ENCODE measurements at regions not wholly inside any gene's neighbourhood (a gene's known extent, or its start where the extent isn't known, plus 50 kb on each side); places are given as distances from the start of the nearest gene placed in this dataset.
A peak's percentile ranks its signal among the peaks of the same experiment; 100 is the strongest.

DNA sequence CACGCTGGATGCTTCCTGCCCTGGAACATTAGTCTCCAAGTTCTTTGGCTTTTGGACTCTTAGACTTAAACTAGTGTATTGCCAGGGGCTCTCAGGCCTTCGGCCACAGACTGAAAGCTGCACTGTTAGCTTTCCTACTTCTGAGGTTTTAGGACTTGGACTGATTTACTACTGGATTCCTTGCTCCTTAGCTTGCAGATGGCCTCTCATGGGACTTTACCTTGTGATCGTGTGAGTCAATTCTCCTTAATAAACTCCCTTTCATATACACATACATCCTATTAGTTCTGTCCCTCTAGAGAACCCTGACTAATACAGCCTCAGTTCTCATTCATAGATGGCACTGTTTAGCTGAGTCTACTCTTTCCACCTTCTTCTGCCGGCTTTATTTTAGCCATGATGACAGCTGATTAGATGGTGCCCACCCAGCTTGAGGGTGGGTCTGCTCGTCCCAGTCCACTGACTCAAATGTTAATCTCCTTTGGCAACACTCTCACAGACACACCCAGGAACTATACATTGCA is 389.1 kb downstream of the NYAP2 start:
- TF ChIP-seq, protein P1, sequence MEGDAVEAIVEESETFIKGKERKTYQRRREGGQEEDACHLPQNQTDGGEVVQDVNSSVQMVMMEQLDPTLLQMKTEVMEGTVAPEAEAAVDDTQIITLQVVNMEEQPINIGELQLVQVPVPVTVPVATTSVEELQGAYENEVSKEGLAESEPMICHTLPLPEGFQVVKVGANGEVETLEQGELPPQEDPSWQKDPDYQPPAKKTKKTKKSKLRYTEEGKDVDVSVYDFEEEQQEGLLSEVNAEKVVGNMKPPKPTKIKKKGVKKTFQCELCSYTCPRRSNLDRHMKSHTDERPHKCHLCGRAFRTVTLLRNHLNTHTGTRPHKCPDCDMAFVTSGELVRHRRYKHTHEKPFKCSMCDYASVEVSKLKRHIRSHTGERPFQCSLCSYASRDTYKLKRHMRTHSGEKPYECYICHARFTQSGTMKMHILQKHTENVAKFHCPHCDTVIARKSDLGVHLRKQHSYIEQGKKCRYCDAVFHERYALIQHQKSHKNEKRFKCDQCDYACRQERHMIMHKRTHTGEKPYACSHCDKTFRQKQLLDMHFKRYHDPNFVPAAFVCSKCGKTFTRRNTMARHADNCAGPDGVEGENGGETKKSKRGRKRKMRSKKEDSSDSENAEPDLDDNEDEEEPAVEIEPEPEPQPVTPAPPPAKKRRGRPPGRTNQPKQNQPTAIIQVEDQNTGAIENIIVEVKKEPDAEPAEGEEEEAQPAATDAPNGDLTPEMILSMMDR (IDR thresholded peaks at IDR 0.05): no peak
- Histone ChIP-seq H3K4me3 (no peak overlapping the region), H3K27ac (no peak overlapping the region), H3K27me3 (no peaks in the 10 kb centered on the region), H3K36me3 (no peaks in the 10 kb centered on the region), H3K9me3 (no peaks in the 10 kb centered on the region), H3K4me1 (no peaks in the 10 kb centered on the region)
- intact Hi-C loops (cut with DNase I; ENCODE audit: low total_unique reads): no loop called here
- DNase-seq: no peak

DNA sequence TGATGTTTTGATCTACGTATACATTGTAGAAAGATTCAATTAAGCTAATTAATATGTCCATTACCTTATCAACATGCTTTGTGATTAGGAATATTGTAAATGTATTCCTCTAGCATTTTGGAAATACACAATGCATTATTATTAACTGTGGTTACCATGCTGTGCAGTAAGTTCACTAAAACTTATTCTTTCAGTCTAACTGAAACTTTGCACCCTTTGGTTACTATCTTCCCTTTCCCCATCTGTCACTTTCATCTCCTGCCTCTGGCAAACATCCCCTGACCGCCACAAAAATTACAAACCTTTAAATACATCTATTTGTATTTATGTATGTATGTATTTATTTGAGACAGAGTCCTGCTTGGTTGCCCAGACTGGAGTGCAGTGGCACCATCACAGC is 388.0 kb downstream of the NYAP2 start:
- Histone ChIP-seq H3K27ac (no peak overlapping the region), H3K27me3 (no peaks in the 10 kb centered on the region), H3K4me1 (no peaks in the 10 kb centered on the region), H3K9me3 (no peaks in the 10 kb centered on the region), H3K36me3 (no peaks in the 10 kb centered on the region), H3K4me3 (no peak overlapping the region)
- intact Hi-C loops (cut with DNase I; ENCODE audit: low total_unique reads): no loop called here
- TF ChIP-seq, protein P1 (IDR thresholded peaks at IDR 0.05): no peak
- DNase-seq: no peak

DNA sequence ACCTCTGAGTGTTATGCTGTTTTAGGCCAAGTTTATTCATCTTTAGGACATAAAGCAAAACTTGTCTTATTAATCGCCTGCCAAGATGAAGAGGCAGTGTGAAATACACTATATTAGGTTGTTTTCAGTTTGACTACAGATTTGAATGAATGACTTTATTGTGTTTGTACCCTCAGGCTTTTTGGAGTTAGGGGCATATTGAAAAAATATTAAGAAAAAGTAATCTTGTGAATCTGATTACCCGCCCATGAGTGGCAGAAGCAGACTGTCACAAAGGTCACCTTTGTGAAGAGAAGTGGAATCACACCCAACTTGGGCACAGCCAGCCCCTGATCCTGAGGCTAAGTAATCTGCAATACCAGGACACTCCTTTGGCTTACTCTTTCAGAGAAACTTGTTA is 382.5 kb downstream of the NYAP2 start:
- no peak overlapping the region for H3K4me3 ChIP-seq
- H3K36me3 ChIP-seq: no peaks in the 10 kb centered on the region
- H3K27me3 ChIP-seq: no peaks in the 10 kb centered on the region
- intact Hi-C loops (cut with DNase I; ENCODE audit: low total_unique reads): no loop called here
- no peaks in the 10 kb centered on the region for H3K9me3 ChIP-seq
- peaks cover 0 to 9% (median 3%) of the 10 kb centered on the region in 4 donors for H3K4me1 ChIP-seq
- TF ChIP-seq, protein P1 (IDR thresholded peaks at IDR 0.05): no peak
- H3K27ac ChIP-seq: no peak overlapping the region
- no peak for DNase-seq

DNA sequence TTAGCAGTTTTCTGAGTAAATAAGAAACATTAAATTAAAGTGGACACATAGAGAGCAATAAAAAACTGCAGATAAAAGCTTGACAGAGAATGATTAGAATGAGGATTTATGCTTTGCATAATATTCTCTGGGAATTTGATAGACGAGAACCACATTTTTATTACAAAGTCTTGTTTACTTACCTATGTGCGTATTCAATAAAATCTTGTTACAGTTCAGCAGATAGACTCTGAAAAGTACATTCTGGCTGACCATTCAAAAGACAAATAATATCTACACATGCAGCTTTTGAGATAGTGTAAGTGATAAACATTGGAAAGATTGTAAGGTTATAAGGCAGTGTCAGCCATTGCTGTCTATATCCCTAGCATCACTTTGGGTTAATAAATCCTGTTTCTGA is 381.6 kb downstream of the NYAP2 start:
- Histone ChIP-seq H3K4me3 (no peak overlapping the region), H3K9me3 (no peaks in the 10 kb centered on the region), H3K27ac (no peak overlapping the region), H3K4me1 (peaks cover 0 to 9% (median 3%) of the 10 kb centered on the region in 4 donors), H3K27me3 (no peaks in the 10 kb centered on the region), H3K36me3 (no peaks in the 10 kb centered on the region)
- TF ChIP-seq, protein P1 (IDR thresholded peaks at IDR 0.05): no peak
- intact Hi-C loops (cut with DNase I; ENCODE audit: low total_unique reads): no loop called here
- DNase-seq: no peak

DNA sequence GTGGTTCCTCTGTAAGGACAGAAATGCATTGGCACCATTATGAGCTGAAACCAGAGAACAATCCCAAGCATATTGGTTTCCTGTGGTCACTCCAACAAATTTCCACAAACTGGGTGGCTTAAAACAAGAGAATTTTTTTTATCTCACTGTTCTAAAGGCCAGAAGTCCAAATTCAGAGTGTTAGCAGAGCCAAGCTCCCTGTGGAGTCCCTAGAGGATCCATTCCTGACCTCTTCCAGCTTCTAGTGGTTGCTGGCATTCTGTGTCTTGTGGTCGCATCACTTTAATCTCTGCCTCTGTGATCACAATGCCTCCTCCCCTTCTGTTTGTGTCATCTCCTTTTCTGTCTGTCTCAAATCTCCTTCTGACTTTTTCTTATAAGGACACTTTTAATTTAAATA is 380.3 kb downstream of the NYAP2 start:
- Histone ChIP-seq H3K36me3 (no peaks in the 10 kb centered on the region), H3K4me1 (peaks cover 0 to 9% (median 3%) of the 10 kb centered on the region in 4 donors), H3K27ac (no peak overlapping the region), H3K9me3 (no peaks in the 10 kb centered on the region), H3K4me3 (no peak overlapping the region), H3K27me3 (no peaks in the 10 kb centered on the region)
- intact Hi-C loops (cut with DNase I; ENCODE audit: low total_unique reads): no loop called here
- DNase-seq: peak in 1 of 2 donors; percentile 22
- TF ChIP-seq, protein P1 (IDR thresholded peaks at IDR 0.05): no peak

DNA sequence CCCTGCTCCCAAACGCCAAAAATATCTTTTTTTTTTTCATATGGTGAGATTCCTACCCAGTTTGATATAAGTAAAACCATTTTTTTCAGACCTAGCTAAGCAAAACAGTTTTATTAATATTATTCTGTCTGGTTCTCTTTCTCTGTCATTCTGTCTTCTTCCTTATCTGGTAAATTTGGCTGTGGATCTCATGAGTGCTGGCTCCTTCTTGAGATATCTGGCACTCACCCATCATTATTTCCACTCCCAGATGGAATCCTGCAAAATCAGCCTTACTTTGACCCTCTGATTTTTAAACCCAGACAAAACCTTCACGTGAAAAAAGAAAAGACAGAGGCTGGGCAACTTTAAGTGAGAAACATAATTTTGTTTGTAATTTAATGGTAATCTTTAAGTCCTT is 373.6 kb downstream of the NYAP2 start:
- intact Hi-C loops (cut with DNase I; ENCODE audit: low total_unique reads): no loop called here
- no peaks in the 10 kb centered on the region for H3K36me3 ChIP-seq
- no peaks in the 10 kb centered on the region for H3K27me3 ChIP-seq
- peak overlapping the region; percentile 41 to 54 for H3K27ac ChIP-seq
- TF ChIP-seq, protein P1 (IDR thresholded peaks at IDR 0.05): no peak
- no peak overlapping the region for H3K4me3 ChIP-seq
- DNase-seq: no peak
- no peaks in the 10 kb centered on the region for H3K9me3 ChIP-seq
- H3K4me1 ChIP-seq: peaks cover 0 to 34% (median 18%) of the 10 kb centered on the region in 4 donors
